HCT116 (cell line): ENCODE measurements at regions not wholly inside any gene's neighbourhood (a gene's known extent, or its start where the extent isn't known, plus 50 kb on each side); places are given as distances from the start of the nearest gene placed in this dataset.
A peak's percentile ranks its signal among the peaks of the same experiment; 100 is the strongest.

ENCODE experiments used
- ATAC-seq: fragments of 200-7000 bp; cut with Tn5 transposase; 2 replicates; pipeline ENCODE4 v1.9.1; 2020; ENCODE audit warnings: mild to moderate bottlenecking, moderate library complexity
- BruUV-seq: library from RNA; stranded (reverse); fragments of 400-500 nt; replicated peaks from 2 replicates; lab custom pipeline; 2021; lab: Mats Ljungman, UMichigan
- CTCF ChIA-PET: fragments of 300-600 bp; sonication (Branson Sonifier 250); formaldehyde crosslinking; loops from one replicate; lab custom pipeline; 2021; ENCODE audit warnings: antibody characterized with exemption; lab: Charles Lee
- POLR2A ChIA-PET: fragments of 300-600, 350-600 bp; sonication (Branson Sonifier 250); formaldehyde crosslinking; loops from one replicate; lab custom pipeline; 2021; ENCODE audit warnings: antibody characterized with exemption; lab: Charles Lee
- RAD21 ChIA-PET, 2 experiments: fragments of 300-600 bp; sonication (Branson Sonifier 250); formaldehyde crosslinking; loops; one replicate each; lab custom pipeline; 2023; ENCODE audit warnings: low total read pairs in 2 of 2; ENCODE audit not compliant: uncharacterized antibody in 2 of 2, unreplicated experiment in 2 of 2, low non-redundant PET in 1 of 2; lab: Charles Lee
- DNase-seq: peaks from one replicate; pipeline ENCODE4 v3.0.0-alpha.2; 2010; ENCODE audit warnings: low read depth, low spot score
- H2AFZ ChIP-seq: fragments of 200-600 bp; shearing (Covaris generic), sonication (generic); 2 replicates; pipeline ENCODE4 v1.6.1; 2017; ENCODE audit warnings: low read depth, mixed run types, mixed read lengths, antibody characterized with exemption, low read length; ENCODE audit not compliant: poor library complexity, severe bottlenecking
- H3K27ac ChIP-seq: 2 replicates; pipeline ENCODE4 v1.5.1; 2012; ENCODE audit warnings: low read depth, low read length
- H3K27me3 ChIP-seq: fragments of 200-600 bp; sonication (generic); 2 replicates; pipeline ENCODE4 v1.6.1; 2016; ENCODE audit warnings: mixed run types, low read length, mixed read lengths; ENCODE audit not compliant: insufficient read depth
- H3K36me3 ChIP-seq, 2 experiments: fragments of 200-500 bp in 1 of 2; fragments of 200-600 bp in 1 of 2; sonication (Bioruptor generic) in 1 of 2; sonication (generic) in 1 of 2; 2 replicates each; pipeline versions ENCODE4 v1.5.1 to v1.6.1; 2014 to 2016; ENCODE audit warnings: low read length in 2 of 2, inconsistent platforms in 1 of 2, mixed read lengths in 1 of 2, mixed run types in 1 of 2; ENCODE audit not compliant: insufficient read depth in 2 of 2, control insufficient read depth in 1 of 2
- H3K4me1 ChIP-seq, 2 experiments: fragments of 200-600 bp in 1 of 2; sonication (generic) in 1 of 2; 2 replicates each; pipeline versions ENCODE4 v1.5.1 to v1.6.1; 2012 to 2017; ENCODE audit warnings: low read length in 2 of 2, inconsistent platforms in 1 of 2, mild to moderate bottlenecking in 1 of 2, mixed read lengths in 1 of 2, mixed run types in 1 of 2, moderate library complexity in 1 of 2; ENCODE audit not compliant: insufficient read depth in 2 of 2, control insufficient read depth in 1 of 2
- H3K4me2 ChIP-seq: fragments of 200-600 bp; sonication (generic); 2 replicates; pipeline ENCODE4 v1.6.1; 2017; ENCODE audit warnings: mixed run types, low read length, mixed read lengths
- H3K4me3 ChIP-seq, 2 experiments: fragments of 200-600 bp in 1 of 2; sonication (generic) in 1 of 2; replicated peaks in 1 of 2; 2 replicates each; pipeline ENCODE4 v1.5.1; 2011 to 2016; ENCODE audit warnings: low read length in 2 of 2, control low read depth in 1 of 2, low read depth in 1 of 2, mild to moderate bottlenecking in 1 of 2, mixed read lengths in 1 of 2, mixed run types in 1 of 2
- H3K79me2 ChIP-seq: fragments of 200-600 bp; sonication (generic); 2 replicates; pipeline ENCODE4 v1.6.1; 2017; ENCODE audit warnings: mild to moderate bottlenecking, mixed run types, low read length, moderate library complexity, mixed read lengths; ENCODE audit not compliant: insufficient read depth
- H3K9ac ChIP-seq: fragments of 200-600 bp; sonication (generic); 2 replicates; pipeline ENCODE4 v1.6.1; 2016; ENCODE audit warnings: low read length, mixed read lengths
- H3K9me2 ChIP-seq: fragments of 200-600 bp; sonication (generic), shearing (Covaris generic); 2 replicates; pipeline ENCODE4 v1.6.1; 2017; ENCODE audit warnings: mixed run types, mild to moderate bottlenecking, moderate library complexity; ENCODE audit not compliant: insufficient read depth
- H3K9me3 ChIP-seq, 2 experiments: fragments of 200-500 bp in 1 of 2; fragments of 200-600 bp in 1 of 2; sonication (Bioruptor generic) in 1 of 2; sonication (generic) in 1 of 2; 2 replicates each; pipeline ENCODE4 v1.6.1; 2014 to 2017; ENCODE audit warnings: low read length in 2 of 2, mixed read lengths in 2 of 2, inconsistent platforms in 1 of 2, low read depth in 1 of 2, mild to moderate bottlenecking in 1 of 2, mixed run types in 1 of 2, moderate library complexity in 1 of 2; ENCODE audit not compliant: control insufficient read depth in 1 of 2, insufficient read depth in 1 of 2
- H4K20me1 ChIP-seq: fragments of 200-600 bp; sonication (generic), shearing (Covaris generic); 2 replicates; pipeline ENCODE4 v1.6.1; 2017; ENCODE audit warnings: mixed run types, mild to moderate bottlenecking, moderate library complexity; ENCODE audit not compliant: insufficient read depth
- ATF3 ChIP-seq: IDR thresholded peaks from 2 replicates; pipeline ENCODE4 v1.6.1; 2012
- CTCF ChIP-seq, 3 experiments: fragments of 200-600 bp in 1 of 3; sonication (generic) in 1 of 3; IDR thresholded peaks in 2 of 3; conservative IDR thresholded peaks in 1 of 3; 2 replicates each; pipeline ENCODE4 v1.5.1; 2012 to 2017; ENCODE audit warnings: low read depth in 2 of 3, low read length in 2 of 3, antibody characterized with exemption in 1 of 3, borderline replicate concordance in 1 of 3, control low read depth in 1 of 3, mild to moderate bottlenecking in 1 of 3, mixed read lengths in 1 of 3, mixed run types in 1 of 3, moderate library complexity in 1 of 3; ENCODE audit not compliant: insufficient read depth in 1 of 3
- EGR1 ChIP-seq: IDR thresholded peaks from 2 replicates; pipeline ENCODE4 v1.6.1; 2012; ENCODE audit warnings: low read depth
- EZH2phosphoT487 ChIP-seq: fragments of 200-600 bp; IDR thresholded peaks from 2 replicates; pipeline ENCODE4 v1.6.1; 2018; ENCODE audit warnings: antibody characterized with exemption, borderline replicate concordance
- MAX ChIP-seq: IDR thresholded peaks from 2 replicates; pipeline ENCODE4 v1.6.1; 2012
- SP1 ChIP-seq: IDR thresholded peaks from 2 replicates; pipeline ENCODE4 v1.6.1; 2012; ENCODE audit warnings: low read depth
- ZFX ChIP-seq: fragments of 450-650 bp; IDR thresholded peaks from 2 replicates; pipeline ENCODE4 v1.6.1; 2017
- intact Hi-C: fragments of 100-400 bp; cut with micrococcal nuclease; formaldehyde crosslinking; loops from 2 replicates; pipeline ENCODE4 v1.10.0; 2022

GRCh38 chrX:50978920-50979682, 68.6 kb downstream of the BMP15 start:
- no peaks in the 10 kb centered on the region for H3K9me3 ChIP-seq
- ChIA-PET CTCF (no interaction called here), POLR2A (no interaction called here), RAD21 (no interaction called here)
- H3K79me2 ChIP-seq: no peaks in the 10 kb centered on the region
- no peak overlapping the region for H3K4me3 ChIP-seq
- TF ChIP-seq EZH2phosphoT487 (no peak), MAX (no peak), CTCF (IDR thresholded peaks at IDR 0.05 in 2 of 3, conservative IDR thresholded peaks at IDR 0.05 in 1 of 3; ENCODE audit: borderline replicate concordance in 1 of 3, insufficient read depth in 1 of 3, low read depth in 2 of 3, low read length in 2 of 3) (peak in 2 of 3 experiments; percentile 23; a peak in 2 of 6 replicates)
- H3K4me2 ChIP-seq: no peak overlapping the region
- DNase-seq: no peak
- no peak for ATAC-seq
- no TSS peak for BruUV-seq
- intact Hi-C loops: no loop called here
- no peaks in the 10 kb centered on the region for H3K9me2 ChIP-seq
- H3K27ac ChIP-seq: no peak overlapping the region
- no peaks in the 10 kb centered on the region for H4K20me1 ChIP-seq
- H3K9ac ChIP-seq: no peak overlapping the region
- H3K27me3 ChIP-seq: no peaks in the 10 kb centered on the region
- no peaks in the 10 kb centered on the region for H3K36me3 ChIP-seq
- H3K4me1 ChIP-seq: no peaks in the 10 kb centered on the region
- H2AFZ ChIP-seq: no peak overlapping the region

GRCh38 chrX:50980251-50980650, 69.7 kb downstream of the BMP15 start:
- DNase-seq: no peak
- ChIA-PET POLR2A (no interaction called here), CTCF (no interaction called here), RAD21 (no interaction called here)
- Histone ChIP-seq H3K4me1 (no peaks in the 10 kb centered on the region), H3K79me2 (no peaks in the 10 kb centered on the region), H3K4me3 (no peak overlapping the region), H2AFZ (no peak overlapping the region), H3K27ac (no peak overlapping the region), H3K9me3 (no peaks in the 10 kb centered on the region), H3K9ac (no peak overlapping the region), H3K4me2 (no peak overlapping the region), H4K20me1 (no peaks in the 10 kb centered on the region), H3K36me3 (no peaks in the 10 kb centered on the region), H3K27me3 (peaks cover 7% of the 10 kb centered on the region; the same call in 1 of the 2 replicates), H3K9me2 (no peaks in the 10 kb centered on the region)
- no TSS peak for BruUV-seq
- intact Hi-C loops: no loop called here
- TF ChIP-seq SP1 (no peak), ZFX (no peak), EGR1 (no peak), EZH2phosphoT487 (no peak), ATF3 (no peak)
- ATAC-seq: no peak
